Prostate gland (tissue), 2 donors: ENCODE measurements at regions not wholly inside any gene's neighbourhood (a gene's known extent, or its start where the extent isn't known, plus 50 kb on each side); places are given as distances from the start of the nearest gene placed in this dataset.

Experiments used
- CTCF ChIP-seq, 4 experiments: fragments of 200-600 bp in 2 of 4; fragments of 450-650 bp in 2 of 4; sonication (generic) in 2 of 4; IDR thresholded peaks; 1 replicate in 3 of 4; 2 replicates in 1 of 4; pipeline ENCODE4 v1.5.1; 2016 to 2019; ENCODE audit warnings: antibody characterized with exemption in 4 of 4, mild to moderate bottlenecking in 2 of 4, moderate library complexity in 2 of 4
- POLR2A ChIP-seq: fragments of 450-650 bp; IDR thresholded peaks from one replicate; pipeline ENCODE4 v1.6.1; 2016; ENCODE audit warnings: antibody characterized with exemption, mild to moderate bottlenecking

DNA sequence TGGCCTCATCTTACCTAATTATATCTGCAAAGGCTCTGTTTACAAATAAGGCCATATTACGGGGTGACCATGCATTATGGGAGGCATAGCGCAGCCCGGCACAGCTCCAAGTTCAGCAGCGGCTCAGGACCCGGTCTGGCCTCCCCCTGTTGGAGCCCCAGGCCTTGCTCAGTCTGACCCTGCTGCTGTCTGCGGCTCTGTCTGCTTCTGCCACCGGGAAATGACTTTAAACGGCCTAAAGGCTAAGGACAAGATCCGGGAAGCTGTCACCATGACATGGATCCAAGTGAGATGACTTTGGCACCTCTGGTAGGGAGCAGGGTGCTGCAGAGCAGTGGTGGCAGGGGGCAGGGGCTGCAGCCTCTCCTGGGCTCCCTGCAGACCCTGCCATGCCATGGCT lies 140.6 kb upstream of the GSE1 start:
- TF ChIP-seq POLR2A (no peak), CTCF (IDR thresholded peaks at IDR 0.05) (no peak)
